ENCODE measurements at regions not wholly inside any gene's neighbourhood (a gene's known extent, or its start where the extent isn't known, plus 50 kb on each side); places are given as distances from the start of the nearest gene placed in this dataset.

DNA sequence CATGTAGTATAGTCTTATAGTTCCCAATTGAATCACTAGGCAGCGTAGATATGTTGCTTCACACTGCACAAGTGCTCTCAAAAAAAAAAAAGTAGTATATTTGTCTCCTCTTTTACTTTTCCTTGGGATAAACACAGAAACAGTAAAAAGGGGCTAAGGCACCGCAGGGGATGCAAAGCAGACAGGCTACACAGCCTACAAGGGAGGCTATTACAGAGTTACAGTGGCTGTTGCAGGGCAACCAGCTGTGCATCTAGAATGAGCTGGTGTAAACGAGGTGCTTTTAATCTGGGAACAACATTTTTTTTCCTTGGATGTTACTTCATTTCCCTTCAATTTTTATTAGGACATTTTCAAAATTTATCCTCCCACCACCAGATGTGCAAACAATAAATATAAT, 1934.7 kb upstream of the CELF4 start:
- Histone ChIP-seq H3K27ac (ENCODE audit: low read length, poor library complexity, severe bottlenecking) (no peak overlapping the region), H3K4ac (ENCODE audit: low read depth in 1 of 2, low read length in 2 of 2) (no peak overlapping the region), H2BK5ac (ENCODE audit: low read depth, low read length, poor library complexity, severe bottlenecking) (no peak overlapping the region), H2BK120ac (ENCODE audit: low read depth, low read length) (no peak overlapping the region), H3K23ac (ENCODE audit: low read length in 2 of 2) (no peak overlapping the region), H2BK12ac (ENCODE audit: low read length in 2 of 2) (no peak overlapping the region), H4K8ac (ENCODE audit: low read length) (no peak overlapping the region), H3K79me1 (replicated peaks; ENCODE audit: low read length, poor library complexity, severe bottlenecking) (no peaks in the 10 kb centered on the region), H3K18ac (ENCODE audit: low read depth in 1 of 2, low read length in 2 of 2) (no peak overlapping the region), H3K14ac (ENCODE audit: low read length in 2 of 2) (no peak overlapping the region), H4K91ac (ENCODE audit: low read length) (no peak overlapping the region), H2AK5ac (ENCODE audit: low read length, severe bottlenecking) (no peak overlapping the region), H3K9me3 (ENCODE audit: control insufficient read depth, low read length) (no peaks in the 10 kb centered on the region), H2AFZ (ENCODE audit: low read depth, low read length) (no peak overlapping the region), H3K27me3 (ENCODE audit: control insufficient read depth in 1 of 2, insufficient read depth in 1 of 2, low read length in 2 of 2) (no peaks in the 10 kb centered on the region), H3K4me2 (ENCODE audit: low read length, poor library complexity, severe bottlenecking) (no peak overlapping the region), H3K36me3 (ENCODE audit: control insufficient read depth in 1 of 2, insufficient read depth in 2 of 2, low read depth in 1 of 2, low read length in 2 of 2) (no peaks in the 10 kb centered on the region), H3K4me3 (ENCODE audit: insufficient read depth in 1 of 2, low read depth in 1 of 2, low read length in 2 of 2) (no peak overlapping the region), H3K4me1 (ENCODE audit: control insufficient read depth, insufficient read depth, low read depth, low read length) (no peaks in the 10 kb centered on the region), H3K9ac (ENCODE audit: low read length) (no peak overlapping the region), H2BK15ac (ENCODE audit: low read depth, poor library complexity, severe bottlenecking) (no peak overlapping the region)
- peak; percentile 10 for DNase-seq
- WGBS: 51% methylated on average over 2 of the region's 3 CpGs

- no peaks in the 10 kb centered on the region for H3K79me1 ChIP-seq (replicated peaks; ENCODE audit: low read length, poor library complexity, severe bottlenecking)
- no peaks in the 10 kb centered on the region for H3K4me1 ChIP-seq (ENCODE audit: control insufficient read depth, insufficient read depth, low read depth, low read length)
- H3K4me2 ChIP-seq (ENCODE audit: low read length, poor library complexity, severe bottlenecking): no peak overlapping the region
- H3K27me3 ChIP-seq (ENCODE audit: control insufficient read depth in 1 of 2, insufficient read depth in 1 of 2, low read length in 2 of 2): no peaks in the 10 kb centered on the region
- H3K4ac ChIP-seq (ENCODE audit: low read depth in 1 of 2, low read length in 2 of 2): no peak overlapping the region
- H2BK120ac ChIP-seq (ENCODE audit: low read depth, low read length): no peak overlapping the region
- H2BK12ac ChIP-seq (ENCODE audit: low read length in 2 of 2): no peak overlapping the region
- no peak overlapping the region for H2BK15ac ChIP-seq (ENCODE audit: low read depth, poor library complexity, severe bottlenecking)
- H3K9ac ChIP-seq (ENCODE audit: low read length): no peak overlapping the region
- no peaks in the 10 kb centered on the region for H3K9me3 ChIP-seq (ENCODE audit: control insufficient read depth, low read length)
- no peak overlapping the region for H3K4me3 ChIP-seq (ENCODE audit: insufficient read depth in 1 of 2, low read depth in 1 of 2, low read length in 2 of 2)
- no peaks in the 10 kb centered on the region for H3K36me3 ChIP-seq (ENCODE audit: control insufficient read depth in 1 of 2, insufficient read depth in 2 of 2, low read depth in 1 of 2, low read length in 2 of 2)
- H4K91ac ChIP-seq (ENCODE audit: low read length): no peak overlapping the region
- H2AFZ ChIP-seq (ENCODE audit: low read depth, low read length): no peak overlapping the region
- no peak overlapping the region for H3K14ac ChIP-seq (ENCODE audit: low read length in 2 of 2)
- H3K18ac ChIP-seq (ENCODE audit: low read depth in 1 of 2, low read length in 2 of 2): no peak overlapping the region
- H4K8ac ChIP-seq (ENCODE audit: low read length): no peak overlapping the region
- no peak overlapping the region for H3K23ac ChIP-seq (ENCODE audit: low read length in 2 of 2)
- no peak overlapping the region for H2BK5ac ChIP-seq (ENCODE audit: low read depth, low read length, poor library complexity, severe bottlenecking)
- no peak overlapping the region for H3K27ac ChIP-seq (ENCODE audit: low read length, poor library complexity, severe bottlenecking)
- H2AK5ac ChIP-seq (ENCODE audit: low read length, severe bottlenecking): no peak overlapping the region
- no peak for DNase-seq
Measured at GRCh38 chr18:39497821-39498220, 1932.2 kb upstream of the CELF4 start.

GRCh38 chr18:39496986-39497385, 1931.4 kb upstream of the CELF4 start:
- H3K27me3 ChIP-seq (ENCODE audit: control insufficient read depth in 1 of 2, insufficient read depth in 1 of 2, low read length in 2 of 2): no peaks in the 10 kb centered on the region
- no peak overlapping the region for H2BK12ac ChIP-seq (ENCODE audit: low read length in 2 of 2)
- no peaks in the 10 kb centered on the region for H3K36me3 ChIP-seq (ENCODE audit: control insufficient read depth in 1 of 2, insufficient read depth in 2 of 2, low read depth in 1 of 2, low read length in 2 of 2)
- H3K9me3 ChIP-seq (ENCODE audit: control insufficient read depth, low read length): no peaks in the 10 kb centered on the region
- H3K4me2 ChIP-seq (ENCODE audit: low read length, poor library complexity, severe bottlenecking): no peak overlapping the region
- no peak overlapping the region for H3K9ac ChIP-seq (ENCODE audit: low read length)
- WGBS: 100% methylated on average over 1 of the region's 4 CpGs
- no peaks in the 10 kb centered on the region for H3K79me1 ChIP-seq (replicated peaks; ENCODE audit: low read length, poor library complexity, severe bottlenecking)
- H2AFZ ChIP-seq (ENCODE audit: low read depth, low read length): no peak overlapping the region
- no peak overlapping the region for H3K23ac ChIP-seq (ENCODE audit: low read length in 2 of 2)
- no peaks in the 10 kb centered on the region for H3K4me1 ChIP-seq (ENCODE audit: control insufficient read depth, insufficient read depth, low read depth, low read length)
- H3K14ac ChIP-seq (ENCODE audit: low read length in 2 of 2): no peak overlapping the region
- H3K4ac ChIP-seq (ENCODE audit: low read depth in 1 of 2, low read length in 2 of 2): no peak overlapping the region
- no peak overlapping the region for H2BK15ac ChIP-seq (ENCODE audit: low read depth, poor library complexity, severe bottlenecking)
- no peak overlapping the region for H4K8ac ChIP-seq (ENCODE audit: low read length)
- no peak overlapping the region for H3K4me3 ChIP-seq (ENCODE audit: insufficient read depth in 1 of 2, low read depth in 1 of 2, low read length in 2 of 2)
- no peak for DNase-seq
- H2BK120ac ChIP-seq (ENCODE audit: low read depth, low read length): no peak overlapping the region
- no peak overlapping the region for H3K18ac ChIP-seq (ENCODE audit: low read depth in 1 of 2, low read length in 2 of 2)
- no peak overlapping the region for H3K27ac ChIP-seq (ENCODE audit: low read length, poor library complexity, severe bottlenecking)
- no peak overlapping the region for H4K91ac ChIP-seq (ENCODE audit: low read length)
- H2AK5ac ChIP-seq (ENCODE audit: low read length, severe bottlenecking): no peak overlapping the region
- H2BK5ac ChIP-seq (ENCODE audit: low read depth, low read length, poor library complexity, severe bottlenecking): no peak overlapping the region

GRCh38 chr18:39494211-39494896, 1928.8 kb upstream of the CELF4 start:
- Histone ChIP-seq H3K14ac (ENCODE audit: low read length in 2 of 2) (no peak overlapping the region), H2BK15ac (ENCODE audit: low read depth, poor library complexity, severe bottlenecking) (no peak overlapping the region), H2BK12ac (ENCODE audit: low read length in 2 of 2) (no peak overlapping the region), H3K9ac (ENCODE audit: low read length) (no peak overlapping the region), H3K27ac (ENCODE audit: low read length, poor library complexity, severe bottlenecking) (no peak overlapping the region), H4K91ac (ENCODE audit: low read length) (no peak overlapping the region), H3K9me3 (ENCODE audit: control insufficient read depth, low read length) (no peaks in the 10 kb centered on the region), H2AFZ (ENCODE audit: low read depth, low read length) (no peak overlapping the region), H2BK120ac (ENCODE audit: low read depth, low read length) (no peak overlapping the region), H3K4me1 (ENCODE audit: control insufficient read depth, insufficient read depth, low read depth, low read length) (no peaks in the 10 kb centered on the region), H2BK5ac (ENCODE audit: low read depth, low read length, poor library complexity, severe bottlenecking) (no peak overlapping the region), H4K8ac (ENCODE audit: low read length) (no peak overlapping the region), H3K18ac (ENCODE audit: low read depth in 1 of 2, low read length in 2 of 2) (no peak overlapping the region), H3K27me3 (ENCODE audit: control insufficient read depth in 1 of 2, insufficient read depth in 1 of 2, low read length in 2 of 2) (no peaks in the 10 kb centered on the region), H2AK5ac (ENCODE audit: low read length, severe bottlenecking) (no peak overlapping the region), H3K4me2 (ENCODE audit: low read length, poor library complexity, severe bottlenecking) (no peak overlapping the region), H3K79me1 (replicated peaks; ENCODE audit: low read length, poor library complexity, severe bottlenecking) (no peaks in the 10 kb centered on the region), H3K4ac (ENCODE audit: low read depth in 1 of 2, low read length in 2 of 2) (no peak overlapping the region), H3K23ac (ENCODE audit: low read length in 2 of 2) (no peak overlapping the region), H3K36me3 (ENCODE audit: control insufficient read depth in 1 of 2, insufficient read depth in 2 of 2, low read depth in 1 of 2, low read length in 2 of 2) (no peaks in the 10 kb centered on the region), H3K4me3 (ENCODE audit: insufficient read depth in 1 of 2, low read depth in 1 of 2, low read length in 2 of 2) (no peak overlapping the region)
- 93% methylated on average over 3 of the region's 3 CpGs for WGBS
- no peak for DNase-seq
